ENCODE measurements at regions not wholly inside any gene's neighbourhood (a gene's known extent, or its start where the extent isn't known, plus 50 kb on each side); places are given as distances from the start of the nearest gene placed in this dataset.

GRCh38 chr12:77325511-77326236 is 260.3 kb upstream of the E2F7 start:
- TF ChIP-seq CTCF (IDR thresholded peaks at IDR 0.05) (no peak), POLR2A (IDR thresholded peaks at IDR 0.05) (no peak)

Measured in adrenal gland (tissue), 5 donors.